Colonic mucosa (tissue), 4 donors: ENCODE measurements at regions not wholly inside any gene's neighbourhood (a gene's known extent, or its start where the extent isn't known, plus 50 kb on each side); places are given as distances from the start of the nearest gene placed in this dataset.

ENCODE experiments used
- DNase-seq: peaks from one replicate; pipeline ENCODE4 v3.0.0-alpha.2; 2020
- H3K27ac ChIP-seq: fragments of 200-600 bp; one replicate; pipeline ENCODE4 v1.8.0; 2021
- H3K27me3 ChIP-seq: fragments of 200-600 bp; one replicate; pipeline ENCODE4 v1.8.0; 2021
- H3K36me3 ChIP-seq: fragments of 200-600 bp; one replicate; pipeline ENCODE4 v1.8.0; 2021
- H3K4me1 ChIP-seq: fragments of 200-600 bp; one replicate; pipeline ENCODE4 v1.8.0; 2021; ENCODE audit warnings: mild to moderate bottlenecking
- H3K4me3 ChIP-seq: fragments of 200-600 bp; one replicate; pipeline ENCODE4 v1.8.0; 2021
- H3K9ac ChIP-seq, 2 donors: one replicate each; pipeline ENCODE4 v1.7.0; 2013; ENCODE audit warnings: control low read depth in 2 of 2, low read depth in 2 of 2, low read length in 2 of 2
- H3K9me3 ChIP-seq: fragments of 200-600 bp; one replicate; pipeline ENCODE4 v1.8.0; 2021
- intact Hi-C: fragments of 100-400 bp; cut with DNase I; formaldehyde crosslinking; loops from one replicate; pipeline ENCODE4 v1.14.1; 2022
- TF ChIP-seq, protein P1 (sequence below): fragments of 200-600 bp; IDR thresholded peaks from one replicate; pipeline ENCODE4 v1.8.0; 2022; ENCODE audit warnings: antibody characterized with exemption, mild to moderate bottlenecking
- donor health status: healthy.
- donor health status: DM: no; HTN: no; CAD: no.
- donor health status: DM: no; HTN: no; CAD: no.

DNA sequence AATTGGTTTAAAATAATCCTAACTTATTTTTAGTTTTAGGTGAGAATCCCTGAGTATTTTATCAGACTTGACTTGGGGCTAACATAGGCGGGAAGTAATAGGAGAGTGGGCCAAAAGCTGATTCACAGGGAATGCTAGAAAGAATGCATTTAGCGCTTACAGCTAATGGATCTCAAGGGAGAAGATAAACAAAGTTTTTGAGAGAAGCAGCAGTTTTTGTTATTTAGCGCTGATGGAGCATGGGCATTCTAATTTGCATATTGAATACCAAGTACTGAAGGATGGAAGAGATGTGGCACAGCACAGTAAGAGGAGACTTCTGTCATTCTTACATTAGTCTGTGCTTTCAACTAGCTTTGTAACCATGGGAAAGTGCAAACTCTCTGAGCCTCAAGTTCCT lies 436.0 kb upstream of the FBXO33 start:
- H3K9ac ChIP-seq: no peak overlapping the region
- TF ChIP-seq, protein P1, sequence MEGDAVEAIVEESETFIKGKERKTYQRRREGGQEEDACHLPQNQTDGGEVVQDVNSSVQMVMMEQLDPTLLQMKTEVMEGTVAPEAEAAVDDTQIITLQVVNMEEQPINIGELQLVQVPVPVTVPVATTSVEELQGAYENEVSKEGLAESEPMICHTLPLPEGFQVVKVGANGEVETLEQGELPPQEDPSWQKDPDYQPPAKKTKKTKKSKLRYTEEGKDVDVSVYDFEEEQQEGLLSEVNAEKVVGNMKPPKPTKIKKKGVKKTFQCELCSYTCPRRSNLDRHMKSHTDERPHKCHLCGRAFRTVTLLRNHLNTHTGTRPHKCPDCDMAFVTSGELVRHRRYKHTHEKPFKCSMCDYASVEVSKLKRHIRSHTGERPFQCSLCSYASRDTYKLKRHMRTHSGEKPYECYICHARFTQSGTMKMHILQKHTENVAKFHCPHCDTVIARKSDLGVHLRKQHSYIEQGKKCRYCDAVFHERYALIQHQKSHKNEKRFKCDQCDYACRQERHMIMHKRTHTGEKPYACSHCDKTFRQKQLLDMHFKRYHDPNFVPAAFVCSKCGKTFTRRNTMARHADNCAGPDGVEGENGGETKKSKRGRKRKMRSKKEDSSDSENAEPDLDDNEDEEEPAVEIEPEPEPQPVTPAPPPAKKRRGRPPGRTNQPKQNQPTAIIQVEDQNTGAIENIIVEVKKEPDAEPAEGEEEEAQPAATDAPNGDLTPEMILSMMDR: no peak
- no peak overlapping the region for H3K4me3 ChIP-seq
- no peaks in the 10 kb centered on the region for H3K27me3 ChIP-seq
- H3K9me3 ChIP-seq: no peaks in the 10 kb centered on the region
- intact Hi-C loops: no loop called here
- DNase-seq: no peak
- no peaks in the 10 kb centered on the region for H3K4me1 ChIP-seq
- H3K27ac ChIP-seq: no peak overlapping the region
- H3K36me3 ChIP-seq: no peaks in the 10 kb centered on the region

DNA sequence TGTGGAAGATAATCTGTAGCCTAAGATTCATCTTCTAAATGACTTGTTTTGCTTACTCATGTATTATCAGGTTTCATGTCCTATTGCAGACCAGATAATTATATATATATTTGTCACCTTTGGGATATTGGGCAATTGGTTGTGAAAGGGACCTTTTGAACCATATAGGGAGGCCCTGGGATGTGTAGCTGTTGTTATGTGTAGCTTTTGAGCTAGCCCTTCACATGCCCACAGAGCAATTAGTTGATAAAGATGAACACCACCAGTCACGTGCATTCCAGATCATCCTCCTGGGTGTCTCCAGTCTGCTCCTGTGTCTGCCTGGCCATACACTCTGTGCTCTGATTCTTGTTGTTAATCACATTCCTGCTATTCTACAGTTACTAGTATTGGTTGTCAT lies 431.2 kb upstream of the FBXO33 start:
- Histone ChIP-seq H3K27me3 (no peaks in the 10 kb centered on the region), H3K9me3 (no peaks in the 10 kb centered on the region), H3K9ac (no peak overlapping the region), H3K27ac (no peak overlapping the region), H3K36me3 (no peaks in the 10 kb centered on the region), H3K4me3 (no peak overlapping the region), H3K4me1 (no peaks in the 10 kb centered on the region)
- intact Hi-C loops: no loop called here
- DNase-seq: no peak
- TF ChIP-seq, protein P1: no peak

- intact Hi-C loops: no loop called here
- DNase-seq: no peak
- no peak overlapping the region for H3K27ac ChIP-seq
Measured at GRCh38 chr14:39861696-39862095, 429.5 kb upstream of the FBXO33 start.

GRCh38 chr14:39861229-39861600 lies 429.0 kb upstream of the FBXO33 start:
- Histone ChIP-seq H3K36me3 (no peaks in the 10 kb centered on the region), H3K27ac (no peak overlapping the region), H3K4me1 (no peaks in the 10 kb centered on the region), H3K9me3 (no peaks in the 10 kb centered on the region), H3K9ac (no peak overlapping the region), H3K4me3 (no peak overlapping the region), H3K27me3 (no peaks in the 10 kb centered on the region)
- TF ChIP-seq, protein P1: no peak
- intact Hi-C loops: no loop called here
- no peak for DNase-seq

More at GRCh38 chr14:39861696-39862095, 429.5 kb upstream of the FBXO33 start:
- Histone ChIP-seq H3K27me3 (no peaks in the 10 kb centered on the region), H3K9me3 (no peaks in the 10 kb centered on the region), H3K4me1 (no peaks in the 10 kb centered on the region), H3K36me3 (no peaks in the 10 kb centered on the region), H3K9ac (no peak overlapping the region), H3K4me3 (no peak overlapping the region)
- TF ChIP-seq, protein P1: no peak

- Histone ChIP-seq H3K27ac (no peak overlapping the region), H3K9me3 (no peaks in the 10 kb centered on the region), H3K9ac (no peak overlapping the region), H3K27me3 (no peaks in the 10 kb centered on the region), H3K36me3 (no peaks in the 10 kb centered on the region), H3K4me3 (no peak overlapping the region), H3K4me1 (no peaks in the 10 kb centered on the region)
- DNase-seq: no peak
- TF ChIP-seq, protein P1: no peak
- intact Hi-C loops: no loop called here
Measured at GRCh38 chr14:39860596-39861228, 428.5 kb upstream of the FBXO33 start.
